GM12874 (cell line): ENCODE measurements at regions not wholly inside any gene's neighbourhood (a gene's known extent, or its start where the extent isn't known, plus 50 kb on each side); places are given as distances from the start of the nearest gene placed in this dataset.

Experiments
- CTCF ChIP-seq: IDR thresholded peaks from 2 replicates; pipeline ENCODE4 v1.5.1; 2011; ENCODE audit warnings: low read depth, mild to moderate bottlenecking, control low read depth, low read length, moderate library complexity; ENCODE audit not compliant: insufficient read depth

DNA sequence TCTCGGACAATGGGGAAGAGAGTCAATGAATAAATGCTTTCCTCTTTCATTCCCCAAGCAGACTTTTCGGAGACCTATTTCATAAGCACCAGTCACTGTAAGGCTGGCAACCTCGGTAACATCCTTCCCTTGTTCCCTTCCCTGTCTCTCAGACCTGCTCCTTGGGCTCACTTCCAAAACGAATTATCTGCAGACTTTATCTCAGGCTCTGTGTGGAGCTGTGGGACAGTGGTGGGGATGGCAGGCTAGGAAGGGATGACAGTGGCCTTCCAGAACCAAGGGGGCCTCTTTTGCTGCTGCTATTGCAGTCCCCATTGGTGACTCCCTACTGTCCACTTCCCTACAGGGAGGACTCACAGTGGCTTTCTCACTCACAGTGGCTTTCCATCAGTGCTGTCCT is 185.6 kb upstream of the MEX3C start:
- TF ChIP-seq CTCF: no peak

DNA sequence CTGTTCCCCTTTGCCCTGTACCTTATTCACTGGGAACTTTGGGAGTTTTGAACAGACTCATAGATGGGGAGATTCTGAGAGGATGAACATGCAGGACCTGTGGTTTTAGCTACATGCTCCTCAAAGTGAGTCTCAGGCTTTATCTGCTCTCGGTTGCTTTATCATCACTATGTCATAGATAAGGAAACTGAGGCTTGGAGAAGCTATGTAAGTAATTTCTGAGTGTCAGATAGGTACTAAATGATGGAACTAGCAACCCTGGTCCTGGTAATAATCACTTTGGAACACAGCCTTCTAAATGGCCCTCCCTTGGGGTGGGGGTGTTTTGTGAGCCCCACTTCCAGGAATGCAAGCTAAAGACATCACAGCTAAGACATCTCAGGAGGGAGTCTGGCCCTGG is 186.2 kb upstream of the MEX3C start:
- no peak for TF ChIP-seq CTCF

DNA sequence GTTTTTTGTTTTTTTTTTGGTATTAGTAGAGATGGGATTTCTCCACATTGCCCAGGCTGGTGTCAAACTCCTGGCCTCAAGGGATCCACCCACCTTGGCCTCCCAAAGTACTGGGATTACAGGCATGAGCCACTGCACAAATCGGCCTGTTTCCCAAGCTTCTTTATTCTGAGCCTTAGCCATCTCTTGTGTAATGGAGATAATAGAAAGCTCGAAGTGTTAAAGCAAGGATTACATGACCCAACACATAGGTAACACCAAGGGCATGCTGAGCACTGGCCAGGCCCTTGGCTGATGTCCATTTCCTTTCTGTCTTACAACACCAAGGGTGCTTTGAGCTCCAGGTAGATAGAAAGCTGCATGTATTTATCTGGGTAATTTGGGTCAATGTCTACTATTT is 187.8 kb upstream of the MEX3C start:
- TF ChIP-seq CTCF: no peak

DNA sequence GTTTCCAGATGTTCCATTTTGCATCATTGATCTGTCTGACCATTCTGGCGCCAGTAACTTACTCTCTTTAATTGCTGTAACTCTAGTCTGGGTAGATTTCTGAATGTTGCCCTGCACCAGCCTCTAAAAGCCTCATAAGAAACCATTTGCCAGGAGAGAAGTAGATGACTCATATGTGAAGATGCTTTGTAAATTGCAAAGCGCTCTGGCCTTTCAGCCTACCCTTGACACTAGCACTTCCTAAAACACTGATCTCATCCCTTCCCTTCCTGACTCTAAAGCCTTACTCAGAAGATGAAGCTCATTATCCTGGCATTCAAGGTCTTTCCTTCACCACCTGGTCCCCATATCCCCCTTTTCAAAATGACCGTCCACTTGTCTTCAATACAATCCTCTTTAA is 193.2 kb upstream of the MEX3C start:
- TF ChIP-seq CTCF: no peak

GRCh38 chr18:51391215-51391614 is 193.7 kb upstream of the MEX3C start:
- TF ChIP-seq CTCF: no peak

DNA sequence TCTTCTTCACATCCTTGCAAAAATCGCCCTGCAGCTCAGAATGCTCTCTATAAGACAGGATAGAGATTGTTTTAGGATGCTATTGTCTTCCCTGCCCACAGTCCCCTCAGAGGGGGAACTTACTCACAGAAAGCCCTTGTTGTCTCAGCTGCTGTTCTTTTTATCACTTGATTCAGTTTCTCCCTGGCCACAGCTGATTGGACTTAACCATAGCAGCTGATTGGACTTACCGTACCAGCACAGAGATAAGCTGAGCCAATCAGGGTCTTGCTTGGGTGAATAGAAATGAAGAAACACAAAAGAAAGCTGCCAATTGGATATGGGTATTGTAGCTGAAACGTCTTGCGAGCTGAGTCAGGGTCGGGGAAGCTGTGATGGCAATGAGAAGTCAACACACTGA is 194.2 kb upstream of the MEX3C start:
- TF ChIP-seq CTCF: no peak

GRCh38 chr18:51397347-51397962 is 200.0 kb upstream of the MEX3C start:
- no peak for TF ChIP-seq CTCF

- no peak for TF ChIP-seq CTCF
Observed at GRCh38 chr18:51398104-51398503, 200.6 kb upstream of the MEX3C start.
